OCI-LY7 (cell line): ENCODE measurements at regions not wholly inside any gene's neighbourhood (a gene's known extent, or its start where the extent isn't known, plus 50 kb on each side); places are given as distances from the start of the nearest gene placed in this dataset.

Experiments used
- BruUV-seq: library from RNA; stranded (reverse); fragments of 400-500 nt; replicated peaks from 2 replicates; lab custom pipeline; 2021; lab: Mats Ljungman, UMichigan
- CTCF ChIA-PET: fragments of 300-600 bp; sonication (Branson Sonifier 250); formaldehyde crosslinking; loops from one replicate; lab custom pipeline; 2022; ENCODE audit warnings: antibody characterized with exemption; ENCODE audit not compliant: unreplicated experiment; lab: Charles Lee
- POLR2A ChIA-PET: fragments of 300-600 bp; sonication (Branson Sonifier 250); formaldehyde crosslinking; loops from one replicate; lab custom pipeline; 2022; ENCODE audit warnings: antibody characterized with exemption; lab: Charles Lee
- DNase-seq: peaks from one replicate; pipeline ENCODE4 v3.0.0-alpha.2; 2015; ENCODE audit warnings: low spot score
- H2AFZ ChIP-seq: fragments of 200-600 bp; sonication (generic), shearing (Covaris generic); 2 replicates; pipeline ENCODE4 v1.6.1; 2014; ENCODE audit warnings: mild to moderate bottlenecking, antibody characterized with exemption, low read length, moderate library complexity
- H3K27ac ChIP-seq: fragments of 200-600 bp; sonication (generic); 2 replicates; pipeline ENCODE4 v1.5.1; 2014; ENCODE audit warnings: mixed run types, low read depth, mild to moderate bottlenecking, moderate library complexity, low read length, inconsistent platforms; ENCODE audit not compliant: poor library complexity, severe bottlenecking
- H3K36me3 ChIP-seq: fragments of 200-600 bp; sonication (generic); 2 replicates; pipeline ENCODE4 v1.6.1; 2014; ENCODE audit warnings: mild to moderate bottlenecking, antibody characterized with exemption, low read length, moderate library complexity, mixed read lengths; ENCODE audit not compliant: insufficient read depth
- H3K4me1 ChIP-seq: fragments of 200-600 bp; sonication (generic); 2 replicates; pipeline ENCODE4 v1.5.1; 2014; ENCODE audit warnings: mild to moderate bottlenecking, low read length; ENCODE audit not compliant: insufficient read depth, poor library complexity, severe bottlenecking
- H3K4me2 ChIP-seq: fragments of 200-600 bp; sonication (generic); 2 replicates; pipeline ENCODE4 v1.6.1; 2014; ENCODE audit warnings: mild to moderate bottlenecking, low read length
- H3K4me3 ChIP-seq: fragments of 200-600 bp; sonication (generic); 2 replicates; pipeline ENCODE4 v1.5.1; 2014; ENCODE audit warnings: mild to moderate bottlenecking, low read depth, low read length; ENCODE audit not compliant: poor library complexity, severe bottlenecking
- H3K79me2 ChIP-seq: fragments of 200-600 bp; sonication (generic); 2 replicates; pipeline ENCODE4 v1.6.1; 2016; ENCODE audit warnings: low read depth, mild to moderate bottlenecking, low read length, moderate library complexity, mixed read lengths; ENCODE audit not compliant: insufficient read depth
- H3K9me2 ChIP-seq: fragments of 200-600 bp; sonication (generic); 2 replicates; pipeline ENCODE4 v1.6.1; 2016; ENCODE audit warnings: mild to moderate bottlenecking, low read length, mixed read lengths; ENCODE audit not compliant: insufficient read depth
- H3K9me3 ChIP-seq: fragments of 200-600 bp; sonication (generic); 2 replicates; pipeline ENCODE4 v1.6.1; 2014; ENCODE audit warnings: mild to moderate bottlenecking, mixed run types, low read length, mixed read lengths
- H4K20me1 ChIP-seq: fragments of 200-600 bp; sonication (generic); 2 replicates; pipeline ENCODE4 v1.6.1; 2014; ENCODE audit warnings: mild to moderate bottlenecking, antibody characterized with exemption, low read length, moderate library complexity, mixed read lengths; ENCODE audit not compliant: insufficient read depth
- EZH2phosphoT487 ChIP-seq: fragments of 200-600 bp; sonication (generic); IDR thresholded peaks from 2 replicates; pipeline ENCODE4 v1.6.1; 2018; ENCODE audit warnings: low read depth, borderline replicate concordance, mild to moderate bottlenecking, mixed run types, antibody characterized with exemption, low read length, moderate library complexity, mixed read lengths
- intact Hi-C: fragments of 100-400 bp; cut with micrococcal nuclease; formaldehyde crosslinking; loops from one replicate; pipeline ENCODE4 v1.10.0; 2022; ENCODE audit not compliant: unreplicated experiment
- TF ChIP-seq, protein P1 (sequence below): fragments of 200-600 bp; sonication (generic); conservative IDR thresholded peaks from 2 replicates; pipeline ENCODE4 v1.5.1; 2014; ENCODE audit warnings: mild to moderate bottlenecking, antibody characterized with exemption, low read length, moderate library complexity, mixed read lengths

GRCh38 chr3:116912116-116912515 lies 202.5 kb downstream of the TUSC7 start:
- no peaks in the 10 kb centered on the region for H3K79me2 ChIP-seq
- no peak overlapping the region for H2AFZ ChIP-seq
- no peaks in the 10 kb centered on the region for H3K4me1 ChIP-seq
- TF ChIP-seq EZH2phosphoT487 = no peak
- TF ChIP-seq, protein P1, sequence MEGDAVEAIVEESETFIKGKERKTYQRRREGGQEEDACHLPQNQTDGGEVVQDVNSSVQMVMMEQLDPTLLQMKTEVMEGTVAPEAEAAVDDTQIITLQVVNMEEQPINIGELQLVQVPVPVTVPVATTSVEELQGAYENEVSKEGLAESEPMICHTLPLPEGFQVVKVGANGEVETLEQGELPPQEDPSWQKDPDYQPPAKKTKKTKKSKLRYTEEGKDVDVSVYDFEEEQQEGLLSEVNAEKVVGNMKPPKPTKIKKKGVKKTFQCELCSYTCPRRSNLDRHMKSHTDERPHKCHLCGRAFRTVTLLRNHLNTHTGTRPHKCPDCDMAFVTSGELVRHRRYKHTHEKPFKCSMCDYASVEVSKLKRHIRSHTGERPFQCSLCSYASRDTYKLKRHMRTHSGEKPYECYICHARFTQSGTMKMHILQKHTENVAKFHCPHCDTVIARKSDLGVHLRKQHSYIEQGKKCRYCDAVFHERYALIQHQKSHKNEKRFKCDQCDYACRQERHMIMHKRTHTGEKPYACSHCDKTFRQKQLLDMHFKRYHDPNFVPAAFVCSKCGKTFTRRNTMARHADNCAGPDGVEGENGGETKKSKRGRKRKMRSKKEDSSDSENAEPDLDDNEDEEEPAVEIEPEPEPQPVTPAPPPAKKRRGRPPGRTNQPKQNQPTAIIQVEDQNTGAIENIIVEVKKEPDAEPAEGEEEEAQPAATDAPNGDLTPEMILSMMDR = no peak
- H3K9me3 ChIP-seq = no peaks in the 10 kb centered on the region
- intact Hi-C loops = no loop called here
- H3K36me3 ChIP-seq = no peaks in the 10 kb centered on the region
- CTCF ChIA-PET = no interaction called here
- no peaks in the 10 kb centered on the region for H3K9me2 ChIP-seq
- POLR2A ChIA-PET = no interaction called here
- H3K27ac ChIP-seq = no peak overlapping the region
- BruUV-seq = no TSS peak
- H3K4me2 ChIP-seq = no peak overlapping the region
- no peak for DNase-seq
- H3K4me3 ChIP-seq = no peak overlapping the region
- H4K20me1 ChIP-seq = no peaks in the 10 kb centered on the region

DNA sequence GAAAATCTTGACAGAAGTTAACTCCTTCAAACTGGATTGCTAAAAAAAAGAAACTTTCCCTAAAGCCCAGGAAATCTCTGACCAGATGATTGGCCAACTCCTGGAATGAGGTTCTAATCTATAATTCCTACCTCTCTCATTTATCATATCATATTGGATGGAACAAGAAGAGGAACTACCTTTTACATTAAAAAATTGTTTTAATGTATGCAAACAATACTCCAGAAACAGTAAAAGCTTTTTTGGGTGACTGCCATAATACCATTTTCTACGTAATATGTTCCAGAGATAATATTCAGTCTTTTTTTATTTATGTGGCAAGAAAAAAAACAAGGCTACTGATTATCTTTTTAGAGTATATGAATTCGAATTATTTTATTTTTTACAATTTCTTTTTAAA lies 204.4 kb downstream of the TUSC7 start:
- TF ChIP-seq EZH2phosphoT487 = no peak
- TF ChIP-seq, protein P1 = no peak
- BruUV-seq = no TSS peak

GRCh38 chr3:116916836-116917235 lies 207.3 kb downstream of the TUSC7 start:
- intact Hi-C loops = no loop called here
- Histone ChIP-seq H3K9me3 (no peaks in the 10 kb centered on the region), H3K27ac (no peak overlapping the region), H3K4me1 (no peaks in the 10 kb centered on the region), H4K20me1 (no peaks in the 10 kb centered on the region), H3K4me3 (no peak overlapping the region), H2AFZ (no peak overlapping the region), H3K9me2 (no peaks in the 10 kb centered on the region), H3K79me2 (no peaks in the 10 kb centered on the region), H3K4me2 (no peak overlapping the region), H3K36me3 (no peaks in the 10 kb centered on the region)
- TF ChIP-seq, protein P1 = no peak
- TF ChIP-seq EZH2phosphoT487 = no peak
- CTCF ChIA-PET = no interaction called here
- POLR2A ChIA-PET = interaction anchor here (0.5 to 0.9 kb wide), 2 partner anchors 11 to 59 kb away, joined by 3 read pairs; no protein-coding TSS in a partner anchor
- no peak for DNase-seq
- no TSS peak for BruUV-seq

More for the DNA sequence above, 204.4 kb downstream of the TUSC7 start:
- CTCF ChIA-PET = no interaction called here
- Histone ChIP-seq H3K4me2 (no peak overlapping the region), H3K36me3 (no peaks in the 10 kb centered on the region), H3K9me3 (no peaks in the 10 kb centered on the region), H3K4me1 (no peaks in the 10 kb centered on the region), H2AFZ (no peak overlapping the region), H3K79me2 (no peaks in the 10 kb centered on the region), H4K20me1 (no peaks in the 10 kb centered on the region), H3K27ac (no peak overlapping the region), H3K4me3 (no peak overlapping the region), H3K9me2 (no peaks in the 10 kb centered on the region)
- intact Hi-C loops = no loop called here
- POLR2A ChIA-PET = no interaction called here
- no peak for DNase-seq
